Endothelial cell of umbilical vein (primary cell): ENCODE measurements at regions not wholly inside any gene's neighbourhood (a gene's known extent, or its start where the extent isn't known, plus 50 kb on each side); places are given as distances from the start of the nearest gene placed in this dataset.

Source experiments
- BruUV-seq: library from RNA; stranded (reverse); fragments of 400-500 nt; replicated peaks from 2 replicates; lab custom pipeline; 2021; lab: Mats Ljungman, UMichigan
- CTCF ChIA-PET: fragments of 300-600, 350-600 bp; sonication (Branson Sonifier 250); formaldehyde crosslinking; loops from one replicate; lab custom pipeline; 2021; ENCODE audit warnings: antibody characterized with exemption, inconsistent platforms; lab: Charles Lee
- POLR2A ChIA-PET: fragments of 300-600, 350-600 bp; sonication (Branson Sonifier 250); formaldehyde crosslinking; loops from one replicate; lab custom pipeline; 2021; ENCODE audit warnings: antibody characterized with exemption, inconsistent platforms; lab: Charles Lee
- DNase-seq: peaks from one replicate; pipeline ENCODE4 v3.0.0-alpha.2; 2011; ENCODE audit warnings: low read depth, low spot score
- FAIRE-seq: peaks from 2 replicates; lab custom pipeline; 2011; peaks lifted over from hg19 to GRCh38; lab: Jason Lieb, UNC
- H2AFZ ChIP-seq: 2 replicates; pipeline ENCODE4 v1.6.0; 2012; ENCODE audit warnings: low read depth, low read length, control low read depth, inconsistent platforms
- H3K27ac ChIP-seq: 2 replicates; pipeline ENCODE4 v1.5.1; 2011; ENCODE audit warnings: low read depth, mild to moderate bottlenecking, control low read depth, low read length, moderate library complexity; ENCODE audit not compliant: insufficient read depth
- H3K27me3 ChIP-seq, 2 experiments: 2 replicates each; pipeline versions ENCODE4 v1.6.0 to v1.6.1; 2011; ENCODE audit warnings: low read length in 2 of 2, mixed read lengths in 1 of 2; ENCODE audit not compliant: control insufficient read depth in 2 of 2, insufficient read depth in 2 of 2
- H3K36me3 ChIP-seq, 2 experiments: 2 replicates in 1 of 2; 3 replicates in 1 of 2; pipeline ENCODE4 v1.5.1; 2011; ENCODE audit warnings: low read length in 2 of 2, mild to moderate bottlenecking in 1 of 2, moderate library complexity in 1 of 2; ENCODE audit not compliant: control insufficient read depth in 2 of 2, insufficient read depth in 2 of 2; ENCODE audit errors: extremely low read depth in 1 of 2
- H3K4me1 ChIP-seq: 3 replicates; pipeline ENCODE4 v1.5.1; 2011; ENCODE audit warnings: mild to moderate bottlenecking, low read length; ENCODE audit not compliant: control insufficient read depth, insufficient read depth; ENCODE audit errors: extremely low read depth
- H3K4me2 ChIP-seq: 2 replicates; pipeline ENCODE4 v1.6.1; 2011; ENCODE audit warnings: low read length, control low read depth, mixed read lengths; ENCODE audit not compliant: insufficient read depth
- H3K4me3 ChIP-seq, 3 experiments: fragments of 200-600 bp in 1 of 3; sonication (generic), shearing (Covaris generic) in 1 of 3; replicated peaks in 1 of 3; 2 replicates each; pipeline ENCODE4 v1.5.1; 2011 to 2016; ENCODE audit warnings: control low read depth in 3 of 3, low read length in 3 of 3, mild to moderate bottlenecking in 2 of 3, inconsistent platforms in 1 of 3, low read depth in 1 of 3, moderate library complexity in 1 of 3; ENCODE audit not compliant: insufficient read depth in 1 of 3
- H3K79me2 ChIP-seq: 2 replicates; pipeline ENCODE4 v1.6.0; 2012; ENCODE audit warnings: low read length, inconsistent platforms; ENCODE audit not compliant: control insufficient read depth, insufficient read depth
- H3K9ac ChIP-seq: replicated peaks from 2 replicates; pipeline ENCODE3; 2011; ENCODE audit warnings: low read length, control low read depth; ENCODE audit not compliant: insufficient read depth; ENCODE audit errors: extremely low read depth
- H3K9me1 ChIP-seq: replicated peaks from 3 replicates; pipeline ENCODE4 v1.6.0; 2011; ENCODE audit warnings: mild to moderate bottlenecking, low read length; ENCODE audit not compliant: control insufficient read depth, insufficient read depth; ENCODE audit errors: extremely low read depth
- H3K9me3 ChIP-seq: replicated peaks from 2 replicates; pipeline ENCODE4 v1.5.1; 2012; ENCODE audit warnings: low read length, inconsistent platforms; ENCODE audit not compliant: control insufficient read depth, insufficient read depth
- H4K20me1 ChIP-seq: replicated peaks from 2 replicates; pipeline ENCODE3; 2011; ENCODE audit warnings: mild to moderate bottlenecking, low read length; ENCODE audit not compliant: control insufficient read depth, insufficient read depth; ENCODE audit errors: extremely low read depth
- EZH2 ChIP-seq: IDR thresholded peaks from 2 replicates; pipeline ENCODE4 v1.6.1; 2012; ENCODE audit warnings: borderline replicate concordance, low read depth, mild to moderate bottlenecking, moderate library complexity, low read length, inconsistent platforms; ENCODE audit not compliant: severe bottlenecking
- FOS ChIP-seq: IDR thresholded peaks from 2 replicates; pipeline ENCODE4 v1.6.1; 2011; ENCODE audit warnings: mild to moderate bottlenecking, low read length, moderate library complexity, borderline replicate concordance; ENCODE audit not compliant: insufficient read depth
- GATA2 ChIP-seq: IDR thresholded peaks from 2 replicates; pipeline ENCODE4 v1.7.0; 2011; ENCODE audit warnings: low read depth, mild to moderate bottlenecking, moderate library complexity, mixed read lengths, low read length; ENCODE audit not compliant: insufficient read length, insufficient read depth
- JUN ChIP-seq: IDR thresholded peaks from 2 replicates; pipeline ENCODE4 v1.6.1; 2011; ENCODE audit warnings: borderline replicate concordance, low read depth; ENCODE audit not compliant: insufficient read length, insufficient read depth
- MYC ChIP-seq: IDR thresholded peaks from one replicate; pipeline ENCODE4 v1.6.1; 2011; ENCODE audit warnings: mild to moderate bottlenecking, low read depth, low read length
- POLR2A ChIP-seq: IDR thresholded peaks from 2 replicates; pipeline ENCODE4 v1.6.1; 2012; ENCODE audit warnings: low read depth, mild to moderate bottlenecking, control low read depth, low read length
- POLR2AphosphoS5 ChIP-seq: IDR thresholded peaks from 2 replicates; pipeline ENCODE4 v1.6.1; 2012; ENCODE audit warnings: low read depth, mild to moderate bottlenecking, control low read depth, low read length, moderate library complexity; ENCODE audit not compliant: insufficient read depth
- dilution Hi-C: fragments of 300-500 bp; cut with MboI; formaldehyde crosslinking; loops from one replicate; pipeline ENCODE4 v1.15.0; 2019; ENCODE audit warnings: low sequenced_read_pairs; ENCODE audit not compliant: extremely low pct_ligation_motif_present
- intact Hi-C: fragments of 100-400 bp; cut with micrococcal nuclease; formaldehyde crosslinking; loops from one replicate; pipeline ENCODE4 v1.10.0; 2022
- TF ChIP-seq, protein P1 (sequence below): IDR thresholded peaks from 2 replicates; pipeline ENCODE4 v1.6.1; 2011; ENCODE audit not compliant: insufficient read depth, insufficient read length
- TF ChIP-seq, protein P2 (sequence below), 2 donors: IDR thresholded peaks; 1 replicate in 1 of 2; 2 replicates in 1 of 2; pipeline ENCODE4 v1.5.1; 2011; ENCODE audit warnings: low read length in 2 of 2, mild to moderate bottlenecking in 2 of 2, moderate library complexity in 2 of 2, control low read depth in 1 of 2, inconsistent platforms in 1 of 2, low read depth in 1 of 2; ENCODE audit not compliant: insufficient read depth in 1 of 2; ENCODE audit errors: extremely low read depth in 1 of 2

DNA sequence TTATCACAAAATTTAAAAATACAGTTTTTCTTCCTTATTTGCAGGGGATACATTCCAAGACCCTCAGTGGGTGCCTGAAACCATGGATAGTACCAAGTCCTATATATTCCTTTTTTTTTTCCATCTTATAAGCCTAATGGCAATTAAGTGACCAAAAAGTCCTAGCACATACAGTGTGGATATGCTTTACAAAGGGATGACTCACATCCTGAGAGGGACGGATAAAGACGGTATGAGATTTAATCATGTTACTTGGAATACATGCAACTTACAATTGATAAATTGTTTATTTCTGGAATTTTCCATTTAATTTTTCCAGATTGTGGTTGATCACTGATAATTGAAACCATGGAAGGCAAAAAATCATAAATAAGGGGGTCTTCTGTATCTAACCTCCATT is 181.2 kb upstream of the BRINP3 start:
- FAIRE-seq (peak; percentile 12), DNase-seq (peak; percentile 21)
- dilution Hi-C loops: no loop called here
- POLR2A ChIA-PET: no interaction called here
- Histone ChIP-seq H2AFZ (no peak overlapping the region), H3K4me2 (no peak overlapping the region), H3K9ac (no peak overlapping the region), H3K9me3 (no peaks in the 10 kb centered on the region), H3K27ac (no peak overlapping the region), H3K4me3 (no peak overlapping the region), H3K79me2 (no peaks in the 10 kb centered on the region), H3K4me1 (peaks cover 3% of the 10 kb centered on the region), H3K36me3 (no peaks in the 10 kb centered on the region), H3K27me3 (no peaks in the 10 kb centered on the region), H3K9me1 (no peaks in the 10 kb centered on the region), H4K20me1 (no peaks in the 10 kb centered on the region)
- TF ChIP-seq FOS (peak; percentile 56), JUN (peak; percentile 43), POLR2A (no peak), MYC (no peak), EZH2 (no peak)
- TF ChIP-seq, protein P1, sequence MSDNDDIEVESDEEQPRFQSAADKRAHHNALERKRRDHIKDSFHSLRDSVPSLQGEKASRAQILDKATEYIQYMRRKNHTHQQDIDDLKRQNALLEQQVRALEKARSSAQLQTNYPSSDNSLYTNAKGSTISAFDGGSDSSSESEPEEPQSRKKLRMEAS: no peak
- CTCF ChIA-PET: no interaction called here
- intact Hi-C loops: no loop called here
- no TSS peak for BruUV-seq

DNA sequence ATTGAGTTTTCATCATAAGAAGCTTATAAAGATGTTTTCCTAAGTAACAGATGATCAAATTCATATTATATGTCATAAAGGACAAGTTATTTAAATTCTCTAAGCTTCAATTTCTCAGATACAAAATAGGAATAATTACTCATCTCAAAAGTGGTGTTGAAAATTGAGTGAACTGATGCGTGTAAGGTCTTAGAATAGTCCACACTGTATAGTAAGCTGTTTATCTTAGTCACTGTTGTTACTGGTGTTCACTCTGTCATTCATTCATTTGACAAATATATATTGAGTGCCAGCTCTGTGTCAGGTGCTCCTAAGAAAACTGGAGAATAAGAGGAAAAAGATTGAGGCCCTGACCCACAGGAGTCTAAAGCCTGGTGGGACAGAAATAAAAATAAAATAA is 186.3 kb upstream of the BRINP3 start:
- POLR2A ChIA-PET: no interaction called here
- Histone ChIP-seq H3K27ac (no peak overlapping the region), H3K9me3 (no peaks in the 10 kb centered on the region), H3K27me3 (no peaks in the 10 kb centered on the region), H3K9ac (no peak overlapping the region), H3K36me3 (no peaks in the 10 kb centered on the region), H2AFZ (no peak overlapping the region), H3K79me2 (no peaks in the 10 kb centered on the region), H3K4me3 (no peak overlapping the region), H3K4me1 (peaks cover under 1% of the 10 kb centered on the region), H3K9me1 (no peaks in the 10 kb centered on the region), H3K4me2 (no peak overlapping the region), H4K20me1 (no peaks in the 10 kb centered on the region)
- TF ChIP-seq, protein P1: no peak
- no peak for TF ChIP-seq POLR2AphosphoS5
- TF ChIP-seq, protein P2, sequence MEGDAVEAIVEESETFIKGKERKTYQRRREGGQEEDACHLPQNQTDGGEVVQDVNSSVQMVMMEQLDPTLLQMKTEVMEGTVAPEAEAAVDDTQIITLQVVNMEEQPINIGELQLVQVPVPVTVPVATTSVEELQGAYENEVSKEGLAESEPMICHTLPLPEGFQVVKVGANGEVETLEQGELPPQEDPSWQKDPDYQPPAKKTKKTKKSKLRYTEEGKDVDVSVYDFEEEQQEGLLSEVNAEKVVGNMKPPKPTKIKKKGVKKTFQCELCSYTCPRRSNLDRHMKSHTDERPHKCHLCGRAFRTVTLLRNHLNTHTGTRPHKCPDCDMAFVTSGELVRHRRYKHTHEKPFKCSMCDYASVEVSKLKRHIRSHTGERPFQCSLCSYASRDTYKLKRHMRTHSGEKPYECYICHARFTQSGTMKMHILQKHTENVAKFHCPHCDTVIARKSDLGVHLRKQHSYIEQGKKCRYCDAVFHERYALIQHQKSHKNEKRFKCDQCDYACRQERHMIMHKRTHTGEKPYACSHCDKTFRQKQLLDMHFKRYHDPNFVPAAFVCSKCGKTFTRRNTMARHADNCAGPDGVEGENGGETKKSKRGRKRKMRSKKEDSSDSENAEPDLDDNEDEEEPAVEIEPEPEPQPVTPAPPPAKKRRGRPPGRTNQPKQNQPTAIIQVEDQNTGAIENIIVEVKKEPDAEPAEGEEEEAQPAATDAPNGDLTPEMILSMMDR (IDR thresholded peaks at IDR 0.05; ENCODE audit: extremely low read depth in 1 of 2, insufficient read depth in 1 of 2, low read depth in 1 of 2, low read length in 2 of 2): no peak
- no peak for TF ChIP-seq JUN
- TF ChIP-seq EZH2: no peak
- no peak for TF ChIP-seq POLR2A
- TF ChIP-seq FOS: no peak
- TF ChIP-seq GATA2: no peak
- no peak for TF ChIP-seq MYC
- dilution Hi-C loops: no loop called here
- CTCF ChIA-PET: interaction anchor here (0.9 kb wide), 1 partner anchor 1281 kb away, joined by 4 read pairs; no protein-coding TSS in a partner anchor
- FAIRE-seq (no peak), DNase-seq (no peak)
- BruUV-seq: no TSS peak
- intact Hi-C loops: no loop called here
